ENCODE measurements at regions not wholly inside any gene's neighbourhood (a gene's known extent, or its start where the extent isn't known, plus 50 kb on each side); places are given as distances from the start of the nearest gene placed in this dataset.

DNA sequence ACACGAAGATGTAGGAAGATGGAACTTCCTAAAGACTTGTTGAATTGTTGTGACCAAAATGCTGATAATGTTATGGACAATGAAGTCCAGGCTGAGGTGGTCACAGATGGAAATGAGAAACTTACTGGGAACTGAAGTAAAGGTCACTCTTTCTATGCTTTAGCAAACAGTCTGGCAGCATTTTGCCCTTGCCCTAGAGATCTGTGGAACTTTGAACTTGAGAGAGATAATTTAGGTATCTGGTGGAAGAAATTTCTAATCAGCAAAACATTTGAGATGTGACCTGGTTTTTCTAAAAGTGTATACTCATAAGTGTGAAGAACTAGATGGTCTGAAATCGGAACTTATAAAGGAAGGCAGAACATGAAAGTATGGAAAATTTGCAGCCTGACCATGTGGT, 1785.9 kb downstream of the PCDH7 start:
- TF ChIP-seq CHD2 (IDR thresholded peaks at IDR 0.05; ENCODE audit: low read length) (no peak), CEBPB (IDR thresholded peaks at IDR 0.05; ENCODE audit: low read depth, low read length) (no peak), ZNF274 (IDR thresholded peaks at IDR 0.05; ENCODE audit: borderline replicate concordance, extremely low read depth, low read length) (no peak), POLR2A (IDR thresholded peaks at IDR 0.05; ENCODE audit: control extremely low read depth in 1 of 2, low read depth in 2 of 2, low read length in 2 of 2) (no peak), CTCF (IDR thresholded peaks at IDR 0.05; ENCODE audit: control extremely low read depth in 1 of 3, insufficient read depth in 1 of 3, low read depth in 1 of 3, low read length in 3 of 3) (no peak), USF2 (IDR thresholded peaks at IDR 0.05; ENCODE audit: low read length) (no peak)
- TF ChIP-seq, protein P1, sequence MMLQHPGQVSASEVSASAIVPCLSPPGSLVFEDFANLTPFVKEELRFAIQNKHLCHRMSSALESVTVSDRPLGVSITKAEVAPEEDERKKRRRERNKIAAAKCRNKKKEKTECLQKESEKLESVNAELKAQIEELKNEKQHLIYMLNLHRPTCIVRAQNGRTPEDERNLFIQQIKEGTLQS (IDR thresholded peaks at IDR 0.05; ENCODE audit: insufficient read depth, low read depth, low read length) = no peak
